HL-60 (cell line): ENCODE measurements at regions not wholly inside any gene's neighbourhood (a gene's known extent, or its start where the extent isn't known, plus 50 kb on each side); places are given as distances from the start of the nearest gene placed in this dataset.

Experiments used
- POLR2AphosphoS5 ChIP-seq: IDR thresholded peaks from 2 replicates; pipeline ENCODE4 v1.6.1; 2012; ENCODE audit warnings: low read depth
- SPI1 ChIP-seq: IDR thresholded peaks from 2 replicates; pipeline ENCODE4 v1.6.1; 2012; ENCODE audit warnings: low read depth, mild to moderate bottlenecking, borderline replicate concordance
- TF ChIP-seq, protein P1 (sequence below): IDR thresholded peaks from one replicate; pipeline ENCODE4 v1.5.1; 2011; ENCODE audit warnings: low read length, control low read depth, inconsistent platforms; ENCODE audit not compliant: insufficient read depth
- TF ChIP-seq, protein P2 (sequence below): IDR thresholded peaks from 2 replicates; pipeline ENCODE4 v1.6.1; 2012; ENCODE audit warnings: low read depth; ENCODE audit not compliant: insufficient replicate concordance

DNA sequence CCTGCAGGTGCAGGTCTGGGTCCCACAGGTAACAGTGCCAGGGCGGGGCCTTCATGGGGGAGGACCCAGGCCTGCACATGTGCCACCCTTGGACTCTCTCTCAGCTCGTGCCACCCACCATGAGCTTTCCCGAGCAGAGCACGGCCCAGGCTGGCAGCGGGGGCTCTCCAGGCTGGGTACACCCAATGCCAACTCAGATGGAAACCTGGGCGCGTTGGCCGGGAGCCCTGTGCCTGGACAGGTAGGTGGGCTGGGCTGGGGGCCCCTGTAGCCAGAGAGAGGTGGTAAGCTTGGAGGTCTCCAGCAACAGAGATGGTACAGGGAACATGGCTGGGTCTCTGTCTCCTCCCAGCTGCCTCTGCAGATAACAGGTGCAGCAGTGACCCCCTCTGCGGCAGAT, 69.9 kb upstream of the ADARB2 start:
- TF ChIP-seq, protein P1, sequence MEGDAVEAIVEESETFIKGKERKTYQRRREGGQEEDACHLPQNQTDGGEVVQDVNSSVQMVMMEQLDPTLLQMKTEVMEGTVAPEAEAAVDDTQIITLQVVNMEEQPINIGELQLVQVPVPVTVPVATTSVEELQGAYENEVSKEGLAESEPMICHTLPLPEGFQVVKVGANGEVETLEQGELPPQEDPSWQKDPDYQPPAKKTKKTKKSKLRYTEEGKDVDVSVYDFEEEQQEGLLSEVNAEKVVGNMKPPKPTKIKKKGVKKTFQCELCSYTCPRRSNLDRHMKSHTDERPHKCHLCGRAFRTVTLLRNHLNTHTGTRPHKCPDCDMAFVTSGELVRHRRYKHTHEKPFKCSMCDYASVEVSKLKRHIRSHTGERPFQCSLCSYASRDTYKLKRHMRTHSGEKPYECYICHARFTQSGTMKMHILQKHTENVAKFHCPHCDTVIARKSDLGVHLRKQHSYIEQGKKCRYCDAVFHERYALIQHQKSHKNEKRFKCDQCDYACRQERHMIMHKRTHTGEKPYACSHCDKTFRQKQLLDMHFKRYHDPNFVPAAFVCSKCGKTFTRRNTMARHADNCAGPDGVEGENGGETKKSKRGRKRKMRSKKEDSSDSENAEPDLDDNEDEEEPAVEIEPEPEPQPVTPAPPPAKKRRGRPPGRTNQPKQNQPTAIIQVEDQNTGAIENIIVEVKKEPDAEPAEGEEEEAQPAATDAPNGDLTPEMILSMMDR, result no peak
- TF ChIP-seq POLR2AphosphoS5 (no peak), SPI1 (no peak)
- TF ChIP-seq, protein P2, sequence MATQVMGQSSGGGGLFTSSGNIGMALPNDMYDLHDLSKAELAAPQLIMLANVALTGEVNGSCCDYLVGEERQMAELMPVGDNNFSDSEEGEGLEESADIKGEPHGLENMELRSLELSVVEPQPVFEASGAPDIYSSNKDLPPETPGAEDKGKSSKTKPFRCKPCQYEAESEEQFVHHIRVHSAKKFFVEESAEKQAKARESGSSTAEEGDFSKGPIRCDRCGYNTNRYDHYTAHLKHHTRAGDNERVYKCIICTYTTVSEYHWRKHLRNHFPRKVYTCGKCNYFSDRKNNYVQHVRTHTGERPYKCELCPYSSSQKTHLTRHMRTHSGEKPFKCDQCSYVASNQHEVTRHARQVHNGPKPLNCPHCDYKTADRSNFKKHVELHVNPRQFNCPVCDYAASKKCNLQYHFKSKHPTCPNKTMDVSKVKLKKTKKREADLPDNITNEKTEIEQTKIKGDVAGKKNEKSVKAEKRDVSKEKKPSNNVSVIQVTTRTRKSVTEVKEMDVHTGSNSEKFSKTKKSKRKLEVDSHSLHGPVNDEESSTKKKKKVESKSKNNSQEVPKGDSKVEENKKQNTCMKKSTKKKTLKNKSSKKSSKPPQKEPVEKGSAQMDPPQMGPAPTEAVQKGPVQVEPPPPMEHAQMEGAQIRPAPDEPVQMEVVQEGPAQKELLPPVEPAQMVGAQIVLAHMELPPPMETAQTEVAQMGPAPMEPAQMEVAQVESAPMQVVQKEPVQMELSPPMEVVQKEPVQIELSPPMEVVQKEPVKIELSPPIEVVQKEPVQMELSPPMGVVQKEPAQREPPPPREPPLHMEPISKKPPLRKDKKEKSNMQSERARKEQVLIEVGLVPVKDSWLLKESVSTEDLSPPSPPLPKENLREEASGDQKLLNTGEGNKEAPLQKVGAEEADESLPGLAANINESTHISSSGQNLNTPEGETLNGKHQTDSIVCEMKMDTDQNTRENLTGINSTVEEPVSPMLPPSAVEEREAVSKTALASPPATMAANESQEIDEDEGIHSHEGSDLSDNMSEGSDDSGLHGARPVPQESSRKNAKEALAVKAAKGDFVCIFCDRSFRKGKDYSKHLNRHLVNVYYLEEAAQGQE, result no peak
